Panc1 (cell line): ENCODE measurements at regions not wholly inside any gene's neighbourhood (a gene's known extent, or its start where the extent isn't known, plus 50 kb on each side); places are given as distances from the start of the nearest gene placed in this dataset.

ENCODE experiments used
- ATAC-seq: fragments of 200-7000 bp; cut with Tn5 transposase; 2 replicates; pipeline ENCODE4 v1.9.1; 2020; ENCODE audit warnings: mild to moderate bottlenecking, moderate library complexity
- BruUV-seq: library from RNA; stranded (reverse); fragments of 400-500 nt; replicated peaks from 2 replicates; lab custom pipeline; 2021; lab: Mats Ljungman, UMichigan
- CTCF ChIA-PET: fragments of 300-600 bp; sonication (Branson Sonifier 250); formaldehyde crosslinking; loops from one replicate; lab custom pipeline; 2022; ENCODE audit warnings: antibody characterized with exemption; lab: Charles Lee
- POLR2A ChIA-PET: fragments of 300-600 bp; sonication (Branson Sonifier 250); formaldehyde crosslinking; loops from one replicate; lab custom pipeline; 2022; ENCODE audit warnings: antibody characterized with exemption; lab: Charles Lee
- DNase-seq: peaks from one replicate; pipeline ENCODE4 v3.0.0-alpha.2; 2010; ENCODE audit warnings: low read depth, low spot score
- H3K27ac ChIP-seq: 2 replicates; pipeline ENCODE4 v1.5.1; 2011; ENCODE audit warnings: mild to moderate bottlenecking, low read length, inconsistent platforms
- H3K27me3 ChIP-seq: fragments of 200-500 bp; sonication (Bioruptor generic); 2 replicates; pipeline ENCODE4 v1.6.0; 2014; ENCODE audit warnings: low read length, inconsistent platforms; ENCODE audit not compliant: control insufficient read depth, insufficient read depth
- H3K36me3 ChIP-seq: fragments of 200-500 bp; sonication (Bioruptor generic); 2 replicates; pipeline ENCODE4 v1.5.1; 2014; ENCODE audit warnings: inconsistent platforms, mild to moderate bottlenecking, low read length, moderate library complexity; ENCODE audit not compliant: control insufficient read depth, insufficient read depth
- H3K4me1 ChIP-seq: 2 replicates; pipeline ENCODE4 v1.5.1; 2011; ENCODE audit warnings: inconsistent platforms, mild to moderate bottlenecking, low read length, moderate library complexity; ENCODE audit not compliant: control insufficient read depth, insufficient read depth
- H3K4me3 ChIP-seq, 2 experiments: 2 replicates each; pipeline ENCODE4 v1.5.1; 2011 to 2012; ENCODE audit warnings: low read depth in 2 of 2, low read length in 2 of 2, mild to moderate bottlenecking in 2 of 2, inconsistent platforms in 1 of 2, moderate library complexity in 1 of 2
- H3K9me3 ChIP-seq: fragments of 200-500 bp; sonication (Bioruptor generic); 2 replicates; pipeline ENCODE4 v1.5.1; 2014; ENCODE audit warnings: low read depth, mild to moderate bottlenecking, inconsistent platforms, low read length, moderate library complexity; ENCODE audit not compliant: control insufficient read depth, insufficient read depth
- POLR2AphosphoS5 ChIP-seq: IDR thresholded peaks from 2 replicates; pipeline ENCODE4 v1.6.1; 2012; ENCODE audit warnings: mild to moderate bottlenecking, low read depth, low read length, moderate library complexity
- SIN3A ChIP-seq: IDR thresholded peaks from 2 replicates; pipeline ENCODE4 v1.6.1; 2012; ENCODE audit warnings: low read depth, mild to moderate bottlenecking, low read length, moderate library complexity, borderline replicate concordance; ENCODE audit not compliant: insufficient read depth
- TCF7L2 ChIP-seq: IDR thresholded peaks from 2 replicates; pipeline ENCODE4 v1.6.1; 2011; ENCODE audit warnings: mild to moderate bottlenecking, low read depth, low read length, inconsistent platforms
- in situ Hi-C: cut with HindIII; loops from 2 replicates; pipeline ENCODE4 v1.10.0; 2016; ENCODE audit warnings: low sequenced_read_pairs, low pct_unique_long_range_greater_than_20kb
- intact Hi-C: fragments of 100-400 bp; cut with micrococcal nuclease; formaldehyde crosslinking; loops from one replicate; pipeline ENCODE4 v1.10.0; 2022; ENCODE audit not compliant: unreplicated experiment
- TF ChIP-seq, protein P1 (sequence below), 2 experiments: IDR thresholded peaks; 2 replicates each; pipeline ENCODE4 v1.6.1; 2011 to 2012; ENCODE audit warnings: low read depth in 2 of 2, control low read depth in 1 of 2, low read length in 1 of 2, mild to moderate bottlenecking in 1 of 2, moderate library complexity in 1 of 2; ENCODE audit not compliant: insufficient read depth in 1 of 2
- TF ChIP-seq, protein P2 (sequence below): fragments of 450-650 bp; IDR thresholded peaks from 2 replicates; pipeline ENCODE4 v1.5.1; 2017; ENCODE audit warnings: mild to moderate bottlenecking

- H3K27me3 ChIP-seq: peaks cover 25% of the 10 kb centered on the region
- CTCF ChIA-PET: no interaction called here
- in situ Hi-C loops: no loop called here
- H3K36me3 ChIP-seq: no peaks in the 10 kb centered on the region
- ATAC-seq: no peak
- no peaks in the 10 kb centered on the region for H3K9me3 ChIP-seq
- POLR2A ChIA-PET: no interaction called here
- no peak overlapping the region for H3K27ac ChIP-seq
- intact Hi-C loops: no loop called here
- no TSS peak for BruUV-seq
- TF ChIP-seq, protein P1, sequence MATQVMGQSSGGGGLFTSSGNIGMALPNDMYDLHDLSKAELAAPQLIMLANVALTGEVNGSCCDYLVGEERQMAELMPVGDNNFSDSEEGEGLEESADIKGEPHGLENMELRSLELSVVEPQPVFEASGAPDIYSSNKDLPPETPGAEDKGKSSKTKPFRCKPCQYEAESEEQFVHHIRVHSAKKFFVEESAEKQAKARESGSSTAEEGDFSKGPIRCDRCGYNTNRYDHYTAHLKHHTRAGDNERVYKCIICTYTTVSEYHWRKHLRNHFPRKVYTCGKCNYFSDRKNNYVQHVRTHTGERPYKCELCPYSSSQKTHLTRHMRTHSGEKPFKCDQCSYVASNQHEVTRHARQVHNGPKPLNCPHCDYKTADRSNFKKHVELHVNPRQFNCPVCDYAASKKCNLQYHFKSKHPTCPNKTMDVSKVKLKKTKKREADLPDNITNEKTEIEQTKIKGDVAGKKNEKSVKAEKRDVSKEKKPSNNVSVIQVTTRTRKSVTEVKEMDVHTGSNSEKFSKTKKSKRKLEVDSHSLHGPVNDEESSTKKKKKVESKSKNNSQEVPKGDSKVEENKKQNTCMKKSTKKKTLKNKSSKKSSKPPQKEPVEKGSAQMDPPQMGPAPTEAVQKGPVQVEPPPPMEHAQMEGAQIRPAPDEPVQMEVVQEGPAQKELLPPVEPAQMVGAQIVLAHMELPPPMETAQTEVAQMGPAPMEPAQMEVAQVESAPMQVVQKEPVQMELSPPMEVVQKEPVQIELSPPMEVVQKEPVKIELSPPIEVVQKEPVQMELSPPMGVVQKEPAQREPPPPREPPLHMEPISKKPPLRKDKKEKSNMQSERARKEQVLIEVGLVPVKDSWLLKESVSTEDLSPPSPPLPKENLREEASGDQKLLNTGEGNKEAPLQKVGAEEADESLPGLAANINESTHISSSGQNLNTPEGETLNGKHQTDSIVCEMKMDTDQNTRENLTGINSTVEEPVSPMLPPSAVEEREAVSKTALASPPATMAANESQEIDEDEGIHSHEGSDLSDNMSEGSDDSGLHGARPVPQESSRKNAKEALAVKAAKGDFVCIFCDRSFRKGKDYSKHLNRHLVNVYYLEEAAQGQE (IDR thresholded peaks at IDR 0.05; ENCODE audit: insufficient read depth in 1 of 2, low read depth in 2 of 2, low read length in 1 of 2): no peak
- TF ChIP-seq SIN3A (no peak), POLR2AphosphoS5 (no peak), TCF7L2 (no peak)
- TF ChIP-seq, protein P2, sequence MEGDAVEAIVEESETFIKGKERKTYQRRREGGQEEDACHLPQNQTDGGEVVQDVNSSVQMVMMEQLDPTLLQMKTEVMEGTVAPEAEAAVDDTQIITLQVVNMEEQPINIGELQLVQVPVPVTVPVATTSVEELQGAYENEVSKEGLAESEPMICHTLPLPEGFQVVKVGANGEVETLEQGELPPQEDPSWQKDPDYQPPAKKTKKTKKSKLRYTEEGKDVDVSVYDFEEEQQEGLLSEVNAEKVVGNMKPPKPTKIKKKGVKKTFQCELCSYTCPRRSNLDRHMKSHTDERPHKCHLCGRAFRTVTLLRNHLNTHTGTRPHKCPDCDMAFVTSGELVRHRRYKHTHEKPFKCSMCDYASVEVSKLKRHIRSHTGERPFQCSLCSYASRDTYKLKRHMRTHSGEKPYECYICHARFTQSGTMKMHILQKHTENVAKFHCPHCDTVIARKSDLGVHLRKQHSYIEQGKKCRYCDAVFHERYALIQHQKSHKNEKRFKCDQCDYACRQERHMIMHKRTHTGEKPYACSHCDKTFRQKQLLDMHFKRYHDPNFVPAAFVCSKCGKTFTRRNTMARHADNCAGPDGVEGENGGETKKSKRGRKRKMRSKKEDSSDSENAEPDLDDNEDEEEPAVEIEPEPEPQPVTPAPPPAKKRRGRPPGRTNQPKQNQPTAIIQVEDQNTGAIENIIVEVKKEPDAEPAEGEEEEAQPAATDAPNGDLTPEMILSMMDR: no peak
- no peak for DNase-seq
- no peak overlapping the region for H3K4me3 ChIP-seq
- H3K4me1 ChIP-seq: no peaks in the 10 kb centered on the region
Observed at GRCh38 chr7:47142169-47142866, 439.6 kb downstream of the TNS3 start.

DNA sequence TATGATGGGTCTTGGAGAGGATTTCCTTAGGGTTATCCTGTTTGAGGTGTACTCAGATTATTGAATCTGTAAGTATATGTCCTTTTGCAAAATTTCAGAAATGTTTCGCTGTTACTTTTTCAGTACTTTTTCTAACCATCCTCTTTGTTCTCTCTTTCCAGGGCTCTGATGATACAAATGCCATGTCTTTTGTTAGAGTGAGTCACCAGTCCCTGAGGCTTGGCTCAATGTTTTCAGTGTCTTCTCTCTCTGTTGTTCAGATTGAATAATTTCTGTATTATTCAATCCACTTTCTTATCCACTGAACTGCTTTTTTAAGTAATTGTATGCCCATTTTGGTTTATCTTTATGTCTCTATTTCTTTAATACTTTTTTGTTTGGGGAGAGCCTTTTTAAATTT is 449.4 kb downstream of the TNS3 start:
- intact Hi-C loops (no loop called here), in situ Hi-C loops (no loop called here)
- Histone ChIP-seq H3K4me3 (no peak overlapping the region), H3K9me3 (no peaks in the 10 kb centered on the region), H3K4me1 (no peaks in the 10 kb centered on the region), H3K27ac (no peak overlapping the region), H3K36me3 (no peaks in the 10 kb centered on the region), H3K27me3 (peaks cover 26% of the 10 kb centered on the region)
- no peak for TF ChIP-seq SIN3A
- DNase-seq: no peak
- POLR2A ChIA-PET: no interaction called here
- no peak for ATAC-seq
- CTCF ChIA-PET: no interaction called here
- BruUV-seq: no TSS peak

- CTCF ChIA-PET: no interaction called here
- no peaks in the 10 kb centered on the region for H3K4me1 ChIP-seq
- in situ Hi-C loops (no loop called here), intact Hi-C loops (no loop called here)
- BruUV-seq: no TSS peak
- H3K36me3 ChIP-seq: no peaks in the 10 kb centered on the region
- DNase-seq (no peak), ATAC-seq (no peak)
- H3K27ac ChIP-seq: no peak overlapping the region
- H3K27me3 ChIP-seq: peaks cover 14% of the 10 kb centered on the region; the same call in 1 of the 2 replicates
- no peak overlapping the region for H3K4me3 ChIP-seq
- POLR2A ChIA-PET: interaction anchor here (0.6 kb wide), 1 partner anchor 18 kb away, joined by 5 read pairs; no protein-coding TSS in a partner anchor
- no peaks in the 10 kb centered on the region for H3K9me3 ChIP-seq
- TF ChIP-seq SIN3A (no peak), TCF7L2 (no peak), POLR2AphosphoS5 (no peak)
- TF ChIP-seq, protein P2: no peak
- TF ChIP-seq, protein P1 (IDR thresholded peaks at IDR 0.05; ENCODE audit: insufficient read depth in 1 of 2, low read depth in 2 of 2, low read length in 1 of 2): no peak
Observed at GRCh38 chr7:47128700-47129099, 453.2 kb downstream of the TNS3 start.
